ENCODE measurements at regions not wholly inside any gene's neighbourhood (a gene's known extent, or its start where the extent isn't known, plus 50 kb on each side); places are given as distances from the start of the nearest gene placed in this dataset.

GRCh38 chr5:33258553-33258952, 182.2 kb upstream of the TARS1 start:
- H3K4me1 ChIP-seq: no peaks in the 10 kb centered on the region
- H3K36me3 ChIP-seq: no peaks in the 10 kb centered on the region
- no peak overlapping the region for H3K27ac ChIP-seq
- no peak for DNase-seq
- no peak overlapping the region for H3K9ac ChIP-seq (ENCODE audit: low read depth in 2 of 2, low read length in 2 of 2)
- H3K4me3 ChIP-seq: no peak overlapping the region
- TF ChIP-seq CTCF (IDR thresholded peaks at IDR 0.05): no peak
- no peaks in the 10 kb centered on the region for H3K27me3 ChIP-seq
- H3K9me3 ChIP-seq: no peaks in the 10 kb centered on the region
- intact Hi-C loops (cut with DNase I): no loop called here

GRCh38 chr5:33260098-33260497, 180.7 kb upstream of the TARS1 start:
- no peaks in the 10 kb centered on the region for H3K36me3 ChIP-seq
- intact Hi-C loops (cut with DNase I): no loop called here
- no peak overlapping the region for H3K4me3 ChIP-seq

GRCh38 chr5:33261305-33261704, 179.5 kb upstream of the TARS1 start:
- Histone ChIP-seq H3K4me3 (no peak overlapping the region), H3K9me3 (no peaks in the 10 kb centered on the region), H3K27me3 (no peaks in the 10 kb centered on the region), H3K9ac (ENCODE audit: low read depth in 2 of 2, low read length in 2 of 2) (no peak overlapping the region), H3K4me1 (no peaks in the 10 kb centered on the region), H3K27ac (no peak overlapping the region), H3K36me3 (no peaks in the 10 kb centered on the region)
- TF ChIP-seq CTCF (IDR thresholded peaks at IDR 0.05): no peak
- DNase-seq: no peak
- intact Hi-C loops (cut with DNase I): no loop called here

More at GRCh38 chr5:33260098-33260497, 180.7 kb upstream of the TARS1 start:
- Histone ChIP-seq H3K9me3 (no peaks in the 10 kb centered on the region), H3K4me1 (no peaks in the 10 kb centered on the region), H3K27ac (no peak overlapping the region), H3K9ac (ENCODE audit: low read depth in 2 of 2, low read length in 2 of 2) (no peak overlapping the region), H3K27me3 (no peaks in the 10 kb centered on the region)
- no peak for TF ChIP-seq CTCF (IDR thresholded peaks at IDR 0.05)
- DNase-seq: no peak

GRCh38 chr5:33261747-33262146, 179.0 kb upstream of the TARS1 start:
- Histone ChIP-seq H3K27ac (no peak overlapping the region), H3K9ac (ENCODE audit: low read depth in 2 of 2, low read length in 2 of 2) (no peak overlapping the region), H3K4me3 (no peak overlapping the region), H3K9me3 (no peaks in the 10 kb centered on the region), H3K4me1 (no peaks in the 10 kb centered on the region), H3K36me3 (no peaks in the 10 kb centered on the region), H3K27me3 (no peaks in the 10 kb centered on the region)
- DNase-seq: no peak
- no peak for TF ChIP-seq CTCF (IDR thresholded peaks at IDR 0.05)
- intact Hi-C loops (cut with DNase I): no loop called here

- no peak overlapping the region for H3K4me3 ChIP-seq
- H3K4me1 ChIP-seq: no peaks in the 10 kb centered on the region
- TF ChIP-seq CTCF (IDR thresholded peaks at IDR 0.05): no peak
- no peak overlapping the region for H3K27ac ChIP-seq
- no peak for DNase-seq
- intact Hi-C loops (cut with DNase I): no loop called here
- no peaks in the 10 kb centered on the region for H3K36me3 ChIP-seq
- no peak overlapping the region for H3K9ac ChIP-seq (ENCODE audit: low read depth in 2 of 2, low read length in 2 of 2)
- no peaks in the 10 kb centered on the region for H3K27me3 ChIP-seq
- H3K9me3 ChIP-seq: no peaks in the 10 kb centered on the region
Observed at GRCh38 chr5:33267801-33268200, 173.0 kb upstream of the TARS1 start.

- no peaks in the 10 kb centered on the region for H3K36me3 ChIP-seq
- H3K4me3 ChIP-seq: no peak overlapping the region
- H3K27ac ChIP-seq: no peak overlapping the region
- no peak overlapping the region for H3K9ac ChIP-seq (ENCODE audit: low read depth in 2 of 2, low read length in 2 of 2)
- intact Hi-C loops (cut with DNase I): no loop called here
- no peaks in the 10 kb centered on the region for H3K9me3 ChIP-seq
- no peaks in the 10 kb centered on the region for H3K4me1 ChIP-seq
- no peaks in the 10 kb centered on the region for H3K27me3 ChIP-seq
- DNase-seq: no peak
- TF ChIP-seq CTCF (IDR thresholded peaks at IDR 0.05): no peak
Observed at GRCh38 chr5:33268374-33268773, 172.4 kb upstream of the TARS1 start.

Measured in colonic mucosa (tissue), 4 donors.